Tibial artery (tissue), 4 donors: ENCODE measurements at regions not wholly inside any gene's neighbourhood (a gene's known extent, or its start where the extent isn't known, plus 50 kb on each side); places are given as distances from the start of the nearest gene placed in this dataset.

Experiments used
- DNase-seq, 2 donors: peaks; one replicate each; pipeline ENCODE4 v3.0.0-alpha.2; 2019
- H3K27ac ChIP-seq, 2 donors: fragments of 200-600 bp; sonication (generic) in 1 of 2; 1 replicate in 1 of 2; 2 replicates in 1 of 2; pipeline ENCODE4 v1.5.1; 2018 to 2019; ENCODE audit warnings: mild to moderate bottlenecking in 1 of 2
- H3K27me3 ChIP-seq, 2 donors: fragments of 200-600 bp; sonication (generic) in 1 of 2; one replicate each; pipeline versions ENCODE4 v1.5.1 to v1.6.0; 2016 to 2019
- H3K36me3 ChIP-seq, 3 donors: fragments of 200-600 bp; sonication (generic) in 2 of 3; one replicate each; pipeline ENCODE4 v1.5.1; 2016 to 2019; ENCODE audit warnings: mild to moderate bottlenecking in 2 of 3
- H3K4me1 ChIP-seq, 4 donors: fragments of 200-600 bp; sonication (generic) in 2 of 4; 1 replicate in 3 of 4; 2 replicates in 1 of 4; pipeline ENCODE4 v1.5.1; 2016 to 2019
- H3K4me3 ChIP-seq, 2 donors: fragments of 200-600 bp; sonication (generic) in 1 of 2; 1 replicate in 1 of 2; 2 replicates in 1 of 2; pipeline ENCODE4 v1.5.1; 2018 to 2019; ENCODE audit warnings: mild to moderate bottlenecking in 2 of 2
- H3K9me3 ChIP-seq, 3 donors: fragments of 200-600 bp; sonication (generic) in 1 of 3; one replicate each; pipeline ENCODE4 v1.5.1; 2016 to 2019
- intact Hi-C: fragments of 100-400 bp; cut with DNase I; formaldehyde crosslinking; loops from one replicate; pipeline ENCODE4 v1.15.0; 2023; ENCODE audit warnings: low total_unique reads
- TF ChIP-seq, protein P1 (sequence below), 2 experiments: fragments of 200-600 bp in 1 of 2; fragments of 450-650 bp in 1 of 2; IDR thresholded peaks; one replicate each; pipeline ENCODE4 v1.5.1; 2017 to 2019; ENCODE audit warnings: antibody characterized with exemption in 2 of 2, mild to moderate bottlenecking in 1 of 2, moderate library complexity in 1 of 2

DNA sequence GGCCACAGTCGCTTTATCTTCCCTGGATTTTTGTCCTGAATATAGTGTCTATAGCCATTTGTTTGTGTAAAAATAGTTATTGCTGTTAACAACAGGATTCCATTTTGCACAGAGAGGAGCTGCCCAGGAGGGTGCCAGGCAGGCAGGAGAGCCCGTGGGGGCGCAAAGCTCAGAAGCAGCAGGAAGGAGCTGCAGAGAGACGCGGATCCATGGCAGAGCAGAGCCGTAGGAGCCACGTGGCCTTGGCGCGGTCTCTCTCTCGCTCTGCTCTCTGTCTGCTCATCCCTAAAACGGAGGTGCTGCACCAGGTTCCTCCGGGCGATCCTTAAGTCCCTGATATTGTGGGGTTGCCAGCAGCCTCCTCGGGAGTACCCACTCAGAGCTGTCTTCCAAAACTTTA lies 185.3 kb upstream of the MYT1L start:
- TF ChIP-seq, protein P1, sequence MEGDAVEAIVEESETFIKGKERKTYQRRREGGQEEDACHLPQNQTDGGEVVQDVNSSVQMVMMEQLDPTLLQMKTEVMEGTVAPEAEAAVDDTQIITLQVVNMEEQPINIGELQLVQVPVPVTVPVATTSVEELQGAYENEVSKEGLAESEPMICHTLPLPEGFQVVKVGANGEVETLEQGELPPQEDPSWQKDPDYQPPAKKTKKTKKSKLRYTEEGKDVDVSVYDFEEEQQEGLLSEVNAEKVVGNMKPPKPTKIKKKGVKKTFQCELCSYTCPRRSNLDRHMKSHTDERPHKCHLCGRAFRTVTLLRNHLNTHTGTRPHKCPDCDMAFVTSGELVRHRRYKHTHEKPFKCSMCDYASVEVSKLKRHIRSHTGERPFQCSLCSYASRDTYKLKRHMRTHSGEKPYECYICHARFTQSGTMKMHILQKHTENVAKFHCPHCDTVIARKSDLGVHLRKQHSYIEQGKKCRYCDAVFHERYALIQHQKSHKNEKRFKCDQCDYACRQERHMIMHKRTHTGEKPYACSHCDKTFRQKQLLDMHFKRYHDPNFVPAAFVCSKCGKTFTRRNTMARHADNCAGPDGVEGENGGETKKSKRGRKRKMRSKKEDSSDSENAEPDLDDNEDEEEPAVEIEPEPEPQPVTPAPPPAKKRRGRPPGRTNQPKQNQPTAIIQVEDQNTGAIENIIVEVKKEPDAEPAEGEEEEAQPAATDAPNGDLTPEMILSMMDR (IDR thresholded peaks at IDR 0.05) = no peak
- Histone ChIP-seq H3K27ac (no peak overlapping the region), H3K36me3 (no peaks in the 10 kb centered on the region), H3K4me1 (no peaks in the 10 kb centered on the region), H3K9me3 (no peaks in the 10 kb centered on the region), H3K27me3 (no peaks in the 10 kb centered on the region), H3K4me3 (no peak overlapping the region)
- no peak for DNase-seq
- intact Hi-C loops = no loop called here

GRCh38 chr2:2512931-2513330 lies 181.9 kb upstream of the MYT1L start:
- Histone ChIP-seq H3K9me3 (no peaks in the 10 kb centered on the region), H3K27ac (no peak overlapping the region), H3K4me3 (no peak overlapping the region), H3K4me1 (no peaks in the 10 kb centered on the region), H3K27me3 (no peaks in the 10 kb centered on the region), H3K36me3 (no peaks in the 10 kb centered on the region)
- intact Hi-C loops = no loop called here
- TF ChIP-seq, protein P1 (IDR thresholded peaks at IDR 0.05) = no peak
- DNase-seq = no peak

DNA sequence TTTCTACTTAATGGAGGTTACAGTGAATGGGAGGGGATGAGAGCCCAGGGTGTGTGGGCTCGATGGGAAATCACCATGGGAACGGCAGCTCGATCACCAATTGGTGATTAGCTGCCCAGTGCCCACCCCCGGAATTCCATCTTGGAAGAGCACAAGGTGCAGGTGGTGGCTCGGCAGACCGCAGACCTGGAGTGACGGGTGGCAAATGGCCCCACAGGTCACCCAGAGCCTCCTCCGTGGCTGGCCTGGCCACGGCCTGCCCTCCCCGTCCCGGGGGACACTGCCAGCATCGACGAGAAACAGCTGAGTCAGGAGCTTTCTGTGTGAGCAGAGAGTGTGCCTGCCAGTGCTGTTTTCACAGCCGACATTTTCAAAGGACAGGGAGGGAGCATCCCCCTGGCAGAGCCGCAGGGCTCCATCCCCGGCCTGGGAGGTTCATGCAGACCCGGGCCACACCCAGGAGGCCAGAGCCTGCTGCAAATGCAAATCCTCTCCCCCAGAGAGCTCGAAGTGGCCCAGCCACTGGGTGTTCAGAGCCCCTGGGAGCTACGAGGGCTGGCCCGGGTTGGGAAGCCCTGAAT lies 176.4 kb upstream of the MYT1L start:
- DNase-seq = no peak
- TF ChIP-seq, protein P1 (IDR thresholded peaks at IDR 0.05) = no peak
- Histone ChIP-seq H3K9me3 (peaks cover 0 to 12% (median 0%) of the 10 kb centered on the region in 3 donors), H3K4me1 (no peaks in the 10 kb centered on the region), H3K27ac (no peak overlapping the region), H3K4me3 (no peak overlapping the region), H3K27me3 (peaks cover 0 to 6% of the 10 kb centered on the region in 2 donors), H3K36me3 (no peaks in the 10 kb centered on the region)
- intact Hi-C loops = no loop called here

GRCh38 chr2:2506536-2506935 lies 175.5 kb upstream of the MYT1L start:
- no peak overlapping the region for H3K27ac ChIP-seq
- H3K9me3 ChIP-seq = peaks cover 0 to 12% (median 0%) of the 10 kb centered on the region in 3 donors
- intact Hi-C loops = no loop called here
- TF ChIP-seq, protein P1 (IDR thresholded peaks at IDR 0.05) = no peak
- H3K27me3 ChIP-seq = peaks cover 0 to 6% of the 10 kb centered on the region in 2 donors
- no peak for DNase-seq
- H3K4me3 ChIP-seq = no peak overlapping the region
- H3K4me1 ChIP-seq = no peaks in the 10 kb centered on the region
- H3K36me3 ChIP-seq = no peaks in the 10 kb centered on the region

DNA sequence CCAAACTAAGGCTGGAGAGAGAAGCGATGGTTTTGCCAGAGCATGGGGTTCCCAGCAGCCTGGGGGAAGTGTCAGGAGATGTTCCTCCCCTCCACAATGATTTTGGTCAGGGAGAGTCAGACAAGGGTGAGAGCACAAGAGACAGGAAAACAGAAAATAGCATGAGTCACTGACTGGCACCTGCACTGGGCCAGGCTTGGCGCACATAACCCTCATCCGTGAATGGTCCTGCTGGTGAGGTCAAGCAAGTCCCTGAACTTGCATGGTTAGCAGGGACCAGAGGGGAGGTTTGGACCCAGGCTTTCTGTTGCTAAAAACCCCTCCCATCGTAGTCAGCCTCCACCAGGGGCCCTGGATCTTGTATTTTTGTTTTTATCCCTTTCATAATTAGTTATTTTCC lies 174.5 kb upstream of the MYT1L start:
- intact Hi-C loops = no loop called here
- no peak overlapping the region for H3K27ac ChIP-seq
- DNase-seq = no peak
- no peak overlapping the region for H3K4me3 ChIP-seq
- TF ChIP-seq, protein P1 (IDR thresholded peaks at IDR 0.05) = no peak
- H3K9me3 ChIP-seq = peaks cover 0 to 12% (median 0%) of the 10 kb centered on the region in 3 donors
- peaks cover 0 to 6% of the 10 kb centered on the region in 2 donors for H3K27me3 ChIP-seq
- H3K4me1 ChIP-seq = no peaks in the 10 kb centered on the region
- H3K36me3 ChIP-seq = no peaks in the 10 kb centered on the region
